Fibroblast of mammary gland (primary cell): ENCODE measurements at regions not wholly inside any gene's neighbourhood (a gene's known extent, or its start where the extent isn't known, plus 50 kb on each side); places are given as distances from the start of the nearest gene placed in this dataset.

Experiments used
- DNase-seq: peaks from one replicate; pipeline ENCODE4 v3.0.0-alpha.2; 2010; ENCODE audit warnings: low read depth
- H3K4me3 ChIP-seq: 2 replicates; pipeline ENCODE4 v1.5.1; 2011; ENCODE audit warnings: low read depth, mild to moderate bottlenecking, low read length, moderate library complexity; ENCODE audit not compliant: control insufficient read depth
- CTCF ChIP-seq: conservative IDR thresholded peaks from 2 replicates; pipeline ENCODE4 v1.5.1; 2011; ENCODE audit warnings: low read depth, low read length, inconsistent platforms; ENCODE audit not compliant: control insufficient read depth, insufficient read depth

- TF ChIP-seq CTCF = no peak
- H3K4me3 ChIP-seq = no peak overlapping the region
- DNase-seq = no peak
These were observed 691.2 kb downstream of the QKI start for GRCh38 chr6:164105705-164106104.

- H3K4me3 ChIP-seq = no peak overlapping the region
- DNase-seq = no peak
- no peak for TF ChIP-seq CTCF
These were observed 689.9 kb downstream of the QKI start for GRCh38 chr6:164104432-164104831.

DNA sequence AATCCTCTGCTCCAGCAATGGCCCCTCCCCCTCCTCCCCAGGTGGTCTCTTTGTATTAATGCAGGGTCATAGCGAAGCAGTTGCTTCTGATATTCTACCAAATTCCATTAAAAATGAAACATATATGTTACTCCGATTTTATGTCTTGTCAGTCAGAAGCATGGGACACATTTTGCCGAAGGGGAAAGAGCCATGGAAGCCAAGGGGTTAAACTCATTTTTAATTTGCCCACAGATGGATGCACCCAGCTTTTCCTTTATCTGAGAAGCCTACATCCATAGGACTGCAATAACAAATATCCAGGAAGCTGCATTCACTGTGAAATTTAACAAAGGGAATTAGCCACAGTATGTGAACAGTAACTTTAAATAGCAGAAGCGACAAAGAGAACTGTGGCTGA, 688.2 kb downstream of the QKI start:
- TF ChIP-seq CTCF = no peak
- no peak for DNase-seq
- H3K4me3 ChIP-seq = no peak overlapping the region

- no peak for TF ChIP-seq CTCF
- H3K4me3 ChIP-seq = no peak overlapping the region
- DNase-seq = no peak
These were observed 687.3 kb downstream of the QKI start for GRCh38 chr6:164101859-164102258.

GRCh38 chr6:164099269-164099865, 684.8 kb downstream of the QKI start:
- TF ChIP-seq CTCF = no peak
- no peak for DNase-seq
- H3K4me3 ChIP-seq = no peak overlapping the region

DNA sequence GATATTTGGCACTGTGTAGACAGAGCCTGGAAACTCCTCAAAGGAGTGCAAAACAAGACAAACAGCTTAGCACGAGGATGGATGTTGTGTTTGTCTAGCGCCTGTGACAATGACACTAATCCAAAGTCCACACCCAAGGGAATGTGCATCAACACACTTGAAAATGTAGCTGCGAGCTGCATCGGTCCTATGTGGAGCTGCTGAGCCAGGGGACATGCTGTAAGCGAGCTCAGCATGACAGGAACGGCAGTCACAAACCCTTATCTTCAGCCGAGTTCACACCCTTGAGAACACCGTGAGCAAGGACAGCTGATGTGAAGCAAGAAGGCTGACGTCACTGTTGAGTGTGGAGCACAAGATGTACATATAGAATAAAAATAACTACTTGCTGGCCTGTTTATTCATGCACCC, 684.3 kb downstream of the QKI start:
- H3K4me3 ChIP-seq = no peak overlapping the region
- DNase-seq = peak; percentile 43
- TF ChIP-seq CTCF = no peak

DNA sequence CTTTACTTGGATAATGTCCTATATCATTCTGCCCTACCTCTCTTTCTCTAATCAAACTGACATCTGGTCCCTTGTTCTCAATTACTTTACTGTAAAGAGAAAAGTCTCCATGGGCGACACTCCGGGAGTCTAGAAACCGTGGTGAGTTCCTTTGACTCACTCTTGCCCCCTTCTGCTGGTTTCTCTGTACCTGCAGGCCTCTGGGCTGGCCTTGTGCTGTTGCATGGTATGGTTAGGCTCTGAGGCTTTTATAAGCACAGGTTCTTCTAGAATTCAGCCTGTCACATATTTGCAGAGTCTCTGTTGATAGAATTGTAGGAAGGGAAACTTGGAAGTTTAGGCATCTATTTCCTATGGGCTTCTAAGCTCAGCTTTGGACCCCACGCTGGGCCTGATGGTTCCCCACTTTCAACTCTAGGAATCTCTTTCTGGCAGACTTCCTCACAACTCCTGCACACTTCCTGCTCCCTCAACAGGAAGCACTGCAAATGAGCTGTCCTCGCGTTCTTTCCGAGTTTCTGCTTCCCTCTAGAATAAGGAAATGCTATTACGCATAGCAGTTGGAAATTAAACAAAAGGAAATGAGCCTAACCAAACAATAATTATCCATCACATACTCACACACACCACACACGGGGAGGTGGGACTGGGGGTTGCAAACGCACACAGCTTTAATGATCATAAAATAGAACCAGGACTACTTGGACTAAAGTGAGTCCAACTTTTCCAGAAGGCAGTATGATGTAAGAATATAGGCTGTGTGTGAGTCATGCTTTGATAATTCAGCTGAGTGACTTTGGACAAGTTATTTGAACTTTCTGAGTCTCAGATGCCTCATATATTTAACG, 683.3 kb downstream of the QKI start:
- no peak for TF ChIP-seq CTCF
- DNase-seq = peak; percentile 73
- no peak overlapping the region for H3K4me3 ChIP-seq
